Activated naive CD4-positive, alpha-beta T cell treated with anti-CD3 and anti-CD28 coated beads, Interleukin-2, amount 50 U/mL, for 16 hours (primary cell): ENCODE measurements at regions not wholly inside any gene's neighbourhood (a gene's known extent, or its start where the extent isn't known, plus 50 kb on each side); places are given as distances from the start of the nearest gene placed in this dataset.
"Not testable (repeated sequence)": the region's sequence is repeated elsewhere in the genome, so short reads cannot be mapped to it uniquely, and the experiment has no call there.

Source experiments
- DNase-seq: peaks from one replicate; pipeline ENCODE4 v3.0.0-alpha.2; 2020

- no peak for DNase-seq
Measured at GRCh38 chr17:14525551-14526455, 224.9 kb downstream of the HS3ST3B1 start.

DNA sequence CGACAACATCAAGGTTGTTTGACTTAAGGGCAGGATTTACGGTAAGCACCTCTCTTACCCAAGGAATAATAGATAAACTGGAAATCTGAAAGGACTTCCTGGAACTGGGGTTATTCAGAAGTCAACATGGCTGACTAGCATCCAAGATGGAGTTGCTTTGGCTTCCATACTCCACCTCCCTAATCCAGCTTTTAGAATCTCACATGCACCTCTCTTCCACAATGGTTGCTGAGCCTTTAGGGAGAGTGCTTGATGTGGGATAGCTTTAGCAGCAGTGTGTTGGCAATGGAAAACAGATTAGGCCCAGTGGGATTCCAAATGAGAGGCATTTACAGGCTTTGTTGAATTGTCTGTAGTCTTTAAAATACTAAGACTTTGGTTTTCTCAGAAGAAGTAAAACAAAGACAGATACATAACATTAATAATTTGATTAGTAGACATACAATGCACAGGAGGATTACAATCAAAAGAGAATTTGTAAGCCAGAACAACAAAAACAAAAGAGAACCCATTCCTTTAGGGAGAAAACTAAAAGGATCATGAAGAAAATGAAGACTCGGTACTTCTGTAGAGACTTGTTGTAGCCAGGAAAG is 222.0 kb downstream of the HS3ST3B1 start:
- no peak for DNase-seq

GRCh38 chr17:14518919-14519318 is 218.0 kb downstream of the HS3ST3B1 start:
- DNase-seq, result not testable (repeated sequence)

DNA sequence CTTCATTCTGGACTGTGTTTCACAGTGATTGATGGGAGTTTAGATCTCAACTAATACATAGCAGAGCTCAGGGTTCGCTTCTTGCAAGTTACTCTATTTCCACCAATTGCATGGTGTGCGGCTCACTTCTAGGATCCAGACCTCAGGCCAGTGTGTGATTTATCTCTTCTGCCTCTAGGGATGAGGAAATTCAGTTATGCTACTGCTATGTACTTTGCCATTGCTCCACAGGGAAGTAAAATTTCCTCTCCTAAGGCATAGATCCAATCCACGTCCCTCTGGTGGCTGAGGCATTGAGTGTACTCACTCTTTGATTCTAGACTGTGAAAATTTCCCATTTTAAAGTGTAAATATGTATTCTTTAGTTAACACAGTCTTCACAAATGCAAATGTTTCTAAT is 214.1 kb downstream of the HS3ST3B1 start:
- DNase-seq, result no peak

- DNase-seq, result no peak
Measured at GRCh38 chr17:14513835-14514234, 213.0 kb downstream of the HS3ST3B1 start.

GRCh38 chr17:14510136-14510535 is 209.3 kb downstream of the HS3ST3B1 start:
- no peak for DNase-seq

- DNase-seq, result no peak
Measured at GRCh38 chr17:14508156-14508555, 207.3 kb downstream of the HS3ST3B1 start.

- DNase-seq, result no peak
Measured at GRCh38 chr17:14506364-14506763, 205.5 kb downstream of the HS3ST3B1 start.

GRCh38 chr17:14505606-14506005 is 204.7 kb downstream of the HS3ST3B1 start:
- DNase-seq, result no peak

DNA sequence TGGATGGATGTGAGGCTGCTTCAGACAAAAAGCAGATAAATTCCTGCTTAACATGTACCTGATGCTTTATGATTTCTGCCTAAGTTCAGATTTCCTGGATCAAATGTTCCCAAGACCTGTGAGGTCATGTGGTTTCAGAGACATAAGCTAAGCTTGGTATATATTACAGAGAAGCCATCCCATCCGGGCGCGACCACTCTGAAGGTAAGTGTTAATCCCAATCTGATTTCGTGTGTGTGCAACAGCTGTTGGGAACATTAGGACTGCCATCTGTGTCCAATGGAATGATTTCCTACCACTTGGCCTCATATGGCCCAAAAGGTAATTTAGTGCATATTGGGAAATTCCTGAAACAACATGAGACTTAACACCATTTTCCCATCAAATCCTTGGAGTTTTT is 199.1 kb downstream of the HS3ST3B1 start:
- DNase-seq, result no peak

DNA sequence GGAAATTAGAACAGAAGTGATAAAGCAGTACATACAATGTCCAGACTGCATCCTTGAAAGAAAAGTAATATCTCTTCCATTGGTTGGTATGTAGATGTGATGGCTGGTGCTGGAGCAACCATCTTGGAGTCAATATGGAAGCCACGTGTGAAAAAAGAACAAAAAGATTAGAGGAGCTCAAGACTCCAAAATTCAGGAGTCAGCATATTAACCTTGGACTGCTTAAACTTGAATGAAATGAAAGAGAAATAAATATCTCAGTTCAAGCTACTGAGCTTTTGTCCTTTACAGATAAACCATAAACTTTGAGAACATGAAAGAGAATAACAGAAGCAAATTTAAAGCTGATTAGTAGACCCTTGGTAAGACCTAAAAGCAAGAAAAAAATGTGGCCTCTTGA is 197.9 kb downstream of the HS3ST3B1 start:
- no peak for DNase-seq

DNA sequence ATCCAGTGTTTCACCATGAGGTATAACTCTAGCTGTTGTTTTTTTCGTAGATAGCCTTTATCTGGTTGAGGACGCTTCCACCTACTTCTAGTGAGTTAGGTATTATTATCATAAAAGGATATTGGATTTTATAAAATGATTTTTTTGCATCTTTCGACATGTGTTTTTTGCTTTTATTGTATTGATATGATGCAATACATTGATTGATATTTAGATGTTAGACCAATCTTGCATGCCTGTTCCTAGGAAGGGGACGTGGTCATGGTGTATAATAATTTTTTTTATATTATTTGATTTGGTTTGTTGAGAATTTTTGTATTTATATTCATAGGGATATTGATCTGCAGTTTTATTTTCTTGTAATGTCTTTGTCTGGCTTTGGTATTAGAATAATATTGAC is 193.3 kb downstream of the HS3ST3B1 start:
- DNase-seq, result no peak

- DNase-seq, result no peak
Measured at GRCh38 chr17:14489986-14490385, 189.1 kb downstream of the HS3ST3B1 start.

DNA sequence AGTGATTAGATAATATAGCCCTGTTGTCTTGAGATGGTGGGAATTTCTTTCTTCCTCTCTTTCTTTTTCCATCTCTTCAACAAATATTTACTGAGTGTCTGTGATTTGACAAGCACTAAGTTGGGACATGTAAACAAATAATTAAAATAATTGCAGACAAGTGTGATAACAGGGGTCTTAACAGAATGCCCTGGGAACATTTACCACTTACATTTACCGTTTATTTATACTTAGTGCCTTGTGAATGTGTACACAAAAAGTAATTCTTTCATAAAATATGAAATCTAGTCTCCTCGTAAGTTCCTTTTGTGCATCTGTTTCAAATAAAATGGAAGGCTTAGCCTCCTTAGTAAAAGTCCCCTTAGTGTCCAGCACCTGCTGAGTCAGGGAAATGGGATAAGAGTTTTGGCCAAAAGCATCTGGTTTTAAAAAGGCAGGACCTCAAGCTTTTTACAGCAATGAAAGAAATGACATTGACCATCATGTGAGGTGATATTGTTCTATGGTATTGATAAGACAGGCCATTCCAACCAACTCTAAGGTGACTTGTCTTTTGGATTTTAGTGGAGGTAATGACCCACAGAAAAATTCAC is 188.2 kb downstream of the HS3ST3B1 start:
- no peak for DNase-seq

- no peak for DNase-seq
Measured at GRCh38 chr17:14487068-14487467, 186.2 kb downstream of the HS3ST3B1 start.

DNA sequence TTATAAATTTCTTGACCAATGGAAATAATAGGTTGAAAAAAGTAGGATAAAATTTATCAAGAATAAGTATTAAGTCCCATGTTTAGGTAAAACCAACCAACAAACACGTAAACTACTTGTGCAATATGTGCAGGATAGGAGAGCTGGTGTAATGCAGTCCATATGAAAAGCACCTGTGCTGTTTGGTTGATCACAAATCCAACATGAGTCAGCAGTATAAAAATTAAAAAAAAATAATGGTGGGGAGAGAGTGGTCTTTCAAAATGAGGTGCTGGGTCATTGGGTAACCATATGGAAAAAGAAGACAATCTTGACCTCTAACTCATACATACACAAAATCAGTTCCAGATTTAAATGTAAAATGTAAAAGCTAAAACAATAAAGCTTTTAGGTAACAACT is 181.8 kb downstream of the HS3ST3B1 start:
- no peak for DNase-seq

- DNase-seq, result no peak
Measured at GRCh38 chr17:14481664-14482063, 180.8 kb downstream of the HS3ST3B1 start.

- no peak for DNase-seq
Measured at GRCh38 chr17:14474591-14474990, 173.7 kb downstream of the HS3ST3B1 start.

GRCh38 chr17:14471052-14471451 is 170.2 kb downstream of the HS3ST3B1 start:
- DNase-seq, result no peak

- DNase-seq, result no peak
Measured at GRCh38 chr17:14470417-14470816, 169.5 kb downstream of the HS3ST3B1 start.

DNA sequence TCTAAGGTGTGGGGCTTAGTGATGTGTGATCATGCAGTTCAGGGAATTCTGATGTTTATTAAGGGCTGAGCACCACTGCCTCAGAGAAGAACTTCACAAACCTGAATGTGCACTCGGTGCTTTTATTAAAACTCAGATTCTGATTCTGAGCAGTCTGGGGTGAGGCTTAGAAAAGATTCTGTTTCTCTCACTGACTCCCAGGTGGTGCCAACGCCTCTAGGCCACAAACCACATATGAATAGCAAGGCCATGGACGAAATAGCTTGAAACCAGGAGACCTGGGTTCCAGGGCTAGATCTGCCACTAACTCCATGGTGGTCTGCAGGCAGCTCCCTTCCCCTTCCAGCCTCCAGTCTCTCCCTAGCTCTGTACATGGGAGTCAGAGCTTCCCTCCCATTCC is 169.1 kb downstream of the HS3ST3B1 start:
- DNase-seq, result no peak

- DNase-seq, result no peak
Measured at GRCh38 chr17:14468858-14469257, 168.0 kb downstream of the HS3ST3B1 start.

- no peak for DNase-seq
Measured at GRCh38 chr17:14461227-14461548, 160.3 kb downstream of the HS3ST3B1 start.

- no peak for DNase-seq
Measured at GRCh38 chr17:14460516-14461226, 159.8 kb downstream of the HS3ST3B1 start.
